Endothelial cell of umbilical vein (primary cell): ENCODE measurements at regions not wholly inside any gene's neighbourhood (a gene's known extent, or its start where the extent isn't known, plus 50 kb on each side); places are given as distances from the start of the nearest gene placed in this dataset.

Experiments used
- CTCF ChIP-seq, 2 donors: IDR thresholded peaks; 1 replicate in 1 of 2; 2 replicates in 1 of 2; pipeline ENCODE4 v1.5.1; 2011; ENCODE audit warnings: low read length in 2 of 2, mild to moderate bottlenecking in 2 of 2, moderate library complexity in 2 of 2, control low read depth in 1 of 2, inconsistent platforms in 1 of 2, low read depth in 1 of 2; ENCODE audit not compliant: insufficient read depth in 1 of 2; ENCODE audit errors: extremely low read depth in 1 of 2
- EZH2 ChIP-seq: IDR thresholded peaks from 2 replicates; pipeline ENCODE4 v1.6.1; 2012; ENCODE audit warnings: borderline replicate concordance, low read depth, mild to moderate bottlenecking, moderate library complexity, low read length, inconsistent platforms; ENCODE audit not compliant: severe bottlenecking
- JUN ChIP-seq: IDR thresholded peaks from 2 replicates; pipeline ENCODE4 v1.6.1; 2011; ENCODE audit warnings: borderline replicate concordance, low read depth; ENCODE audit not compliant: insufficient read length, insufficient read depth
- MAX ChIP-seq: IDR thresholded peaks from 2 replicates; pipeline ENCODE4 v1.6.1; 2011; ENCODE audit not compliant: insufficient read depth, insufficient read length
- MYC ChIP-seq: IDR thresholded peaks from one replicate; pipeline ENCODE4 v1.6.1; 2011; ENCODE audit warnings: mild to moderate bottlenecking, low read depth, low read length
- POLR2A ChIP-seq: IDR thresholded peaks from 2 replicates; pipeline ENCODE4 v1.6.1; 2012; ENCODE audit warnings: low read depth, mild to moderate bottlenecking, control low read depth, low read length
- POLR2AphosphoS5 ChIP-seq: IDR thresholded peaks from 2 replicates; pipeline ENCODE4 v1.6.1; 2012; ENCODE audit warnings: low read depth, mild to moderate bottlenecking, control low read depth, low read length, moderate library complexity; ENCODE audit not compliant: insufficient read depth

- TF ChIP-seq CTCF (IDR thresholded peaks at IDR 0.05; ENCODE audit: extremely low read depth in 1 of 2, insufficient read depth in 1 of 2, low read depth in 1 of 2, low read length in 2 of 2) (no peak), POLR2AphosphoS5 (no peak), EZH2 (no peak), POLR2A (no peak), JUN (no peak), MAX (no peak), MYC (no peak)
These were observed 114.1 kb upstream of the CDIN1 start for GRCh38 chr15:36465304-36465703.
